Neural cell (in vitro differentiated cells): ENCODE measurements at regions not wholly inside any gene's neighbourhood (a gene's known extent, or its start where the extent isn't known, plus 50 kb on each side); places are given as distances from the start of the nearest gene placed in this dataset.
"Not testable (repeated sequence)": the region's sequence is repeated elsewhere in the genome, so short reads cannot be mapped to it uniquely, and the experiment has no call there.

Experiments used
- H2AFZ ChIP-seq: fragments of 200-600, 300-800 bp; sonication (generic), shearing (Covaris generic); 2 replicates; pipeline ENCODE4 v1.6.0; 2014; ENCODE audit warnings: low read depth, mild to moderate bottlenecking, antibody characterized with exemption, low read length, moderate library complexity
- H3F3A ChIP-seq: fragments of 200-600 bp; shearing (Covaris generic); 2 replicates; pipeline ENCODE4 v1.6.1; 2016; ENCODE audit warnings: mild to moderate bottlenecking, moderate library complexity, mixed read lengths, antibody characterized with exemption, low read length; ENCODE audit not compliant: insufficient read depth, poor library complexity, severe bottlenecking
- H3K27ac ChIP-seq: fragments of 200-600, 300-800 bp; sonication (generic), shearing (Covaris generic); 2 replicates; pipeline ENCODE4 v1.5.1; 2014; ENCODE audit warnings: mild to moderate bottlenecking, low read length, moderate library complexity
- H3K27me3 ChIP-seq: fragments of 300-800, 200-600 bp; sonication (generic), shearing (Covaris generic); 2 replicates; pipeline ENCODE4 v1.6.0; 2014; ENCODE audit warnings: mild to moderate bottlenecking, low read depth, low read length, moderate library complexity; ENCODE audit not compliant: insufficient read depth
- H3K36me3 ChIP-seq: fragments of 300-800, 200-600 bp; sonication (generic), shearing (Covaris generic); 2 replicates; pipeline ENCODE4 v1.5.1; 2014; ENCODE audit warnings: mild to moderate bottlenecking, antibody characterized with exemption, low read length, moderate library complexity; ENCODE audit not compliant: insufficient read depth
- H3K4me2 ChIP-seq: fragments of 300-800, 200-600 bp; sonication (generic), shearing (Covaris generic); 2 replicates; pipeline ENCODE4 v1.6.0; 2014; ENCODE audit warnings: mild to moderate bottlenecking, low read length
- H3K4me3 ChIP-seq: fragments of 300-800, 200-600 bp; sonication (generic), shearing (Covaris generic); 2 replicates; pipeline ENCODE4 v1.5.1; 2014; ENCODE audit warnings: mild to moderate bottlenecking, low read length, moderate library complexity
- H3K79me2 ChIP-seq: fragments of 200-600 bp; shearing (Covaris generic); replicated peaks from 2 replicates; pipeline ENCODE4 v1.6.0; 2014; ENCODE audit warnings: mild to moderate bottlenecking, low read length, moderate library complexity; ENCODE audit not compliant: insufficient read depth
- H3K9ac ChIP-seq: fragments of 300-800, 200-600 bp; sonication (generic), shearing (Covaris generic); 2 replicates; pipeline ENCODE4 v1.6.1; 2016; ENCODE audit warnings: mild to moderate bottlenecking, low read length, mixed read lengths
- H3K9me2 ChIP-seq: fragments of 200-600 bp; shearing (Covaris generic); 2 replicates; pipeline ENCODE4 v1.6.1; 2016; ENCODE audit warnings: mild to moderate bottlenecking, low read length, mixed read lengths; ENCODE audit not compliant: insufficient read depth
- H3K9me3 ChIP-seq: fragments of 200-600, 300-800 bp; sonication (generic), shearing (Covaris generic); 2 replicates; pipeline ENCODE4 v1.6.1; 2016; ENCODE audit warnings: mild to moderate bottlenecking, mixed run types, low read length, moderate library complexity, mixed read lengths
- H4K20me1 ChIP-seq: fragments of 200-600 bp; shearing (Covaris generic); 2 replicates; pipeline ENCODE4 v1.6.1; 2016; ENCODE audit warnings: mild to moderate bottlenecking, mixed run types; ENCODE audit not compliant: insufficient read depth
- EP300 ChIP-seq: fragments of 450-650 bp; conservative IDR thresholded peaks from 2 replicates; pipeline ENCODE4 v1.6.1; 2014; ENCODE audit warnings: antibody characterized with exemption, mild to moderate bottlenecking, moderate library complexity; ENCODE audit not compliant: poor library complexity, severe bottlenecking
- EZH2 ChIP-seq: fragments of 200-600, 300-800 bp; shearing (Covaris generic), sonication (generic); IDR thresholded peaks from 2 replicates; pipeline ENCODE4 v1.6.1; 2014; ENCODE audit warnings: antibody characterized with exemption, low read length, borderline replicate concordance, mild to moderate bottlenecking; ENCODE audit not compliant: insufficient read depth, poor library complexity, severe bottlenecking
- MXI1 ChIP-seq: fragments of 450-650 bp; conservative IDR thresholded peaks from 2 replicates; pipeline ENCODE4 v1.6.1; 2014; ENCODE audit warnings: antibody characterized with exemption, mild to moderate bottlenecking; ENCODE audit not compliant: poor library complexity, severe bottlenecking
- POLR2AphosphoS5 ChIP-seq: IDR thresholded peaks from 2 replicates; pipeline ENCODE4 v1.6.1; 2012
- RAD21 ChIP-seq: fragments of 450-650 bp; conservative IDR thresholded peaks from 2 replicates; pipeline ENCODE4 v1.6.1; 2014; ENCODE audit warnings: antibody characterized with exemption, mild to moderate bottlenecking, moderate library complexity
- SMC3 ChIP-seq: fragments of 450-650 bp; conservative IDR thresholded peaks from 2 replicates; pipeline ENCODE4 v1.6.1; 2014; ENCODE audit warnings: antibody characterized with exemption, mild to moderate bottlenecking, moderate library complexity; ENCODE audit not compliant: poor library complexity
- TAF1 ChIP-seq: IDR thresholded peaks from 2 replicates; pipeline ENCODE4 v1.6.1; 2012; ENCODE audit warnings: low read depth
- TF ChIP-seq, protein P1 (sequence below): fragments of 450-650 bp; IDR thresholded peaks from 2 replicates; pipeline ENCODE4 v1.5.1; 2014; ENCODE audit warnings: antibody characterized with exemption, mild to moderate bottlenecking, moderate library complexity; ENCODE audit not compliant: poor library complexity, severe bottlenecking
- TF ChIP-seq, protein P2 (sequence below): IDR thresholded peaks from 2 replicates; pipeline ENCODE4 v1.6.1; 2012; ENCODE audit warnings: borderline replicate concordance

DNA sequence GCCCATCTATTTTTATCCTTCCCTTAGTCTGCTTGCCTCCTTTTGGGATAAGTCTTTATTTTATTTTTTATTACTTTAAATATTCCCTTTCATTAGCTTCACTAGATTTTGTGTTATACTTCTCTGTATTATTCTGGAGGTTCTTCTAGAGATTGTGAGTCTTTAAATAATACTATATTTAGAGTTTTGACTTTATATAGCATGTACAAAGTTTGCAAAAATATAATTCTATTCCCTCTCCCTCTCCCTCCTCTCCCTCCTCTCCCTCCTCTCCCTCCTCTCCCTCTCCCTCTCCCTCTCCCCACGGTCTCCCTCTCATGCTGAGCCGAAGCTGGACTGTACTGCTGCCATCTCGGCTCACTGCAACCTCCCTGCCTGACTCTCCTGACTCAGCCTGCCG is 298.5 kb upstream of the DYNLRB2 start:
- H3K9ac ChIP-seq, H3K4me2 ChIP-seq, H3K9me3 ChIP-seq, H3K36me3 ChIP-seq, H3K4me3 ChIP-seq, H3F3A ChIP-seq, H3K9me2 ChIP-seq, H3K79me2 ChIP-seq, H4K20me1 ChIP-seq, H2AFZ ChIP-seq, H3K27ac ChIP-seq, H3K27me3 ChIP-seq: not testable (repeated sequence)

DNA sequence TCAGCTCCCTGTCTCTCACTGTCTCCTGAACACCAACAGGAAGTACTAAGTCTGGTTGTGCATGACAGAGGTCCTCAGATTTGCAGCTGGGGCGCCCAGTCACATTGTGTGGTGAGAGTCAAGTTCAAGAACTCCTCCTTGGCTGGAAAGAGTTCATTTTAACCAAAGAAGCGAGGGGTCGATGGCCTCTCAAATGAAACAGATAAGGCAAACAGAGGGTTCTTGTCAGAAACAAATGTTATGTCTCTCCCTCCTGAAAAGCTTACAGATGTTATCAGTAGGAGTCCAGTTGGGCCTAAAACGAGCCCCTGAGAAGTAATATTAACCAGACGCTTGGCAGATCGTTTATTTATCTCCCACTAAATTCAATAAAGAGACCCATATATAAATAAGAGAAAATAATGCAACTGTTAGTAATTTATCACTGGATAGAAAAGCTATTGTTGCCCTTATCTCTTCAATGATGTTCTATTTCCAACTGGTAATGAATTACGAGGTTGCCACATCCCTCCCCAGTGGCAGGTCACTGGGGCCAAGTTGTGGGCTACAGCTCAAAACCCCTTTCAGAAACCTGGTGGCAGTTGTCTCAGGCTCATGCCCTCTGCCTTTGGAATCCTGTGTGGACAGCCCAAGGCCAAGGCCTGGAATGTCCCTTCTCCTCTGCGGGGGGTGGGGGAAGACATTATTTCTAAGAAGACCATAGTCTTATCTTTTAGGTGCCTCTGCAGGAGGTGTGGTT is 307.5 kb upstream of the DYNLRB2 start:
- H3K79me2 ChIP-seq: no peaks in the 10 kb centered on the region
- H3K9me2 ChIP-seq: no peaks in the 10 kb centered on the region
- H3F3A ChIP-seq: no peaks in the 10 kb centered on the region
- H4K20me1 ChIP-seq: no peaks in the 10 kb centered on the region
- no peaks in the 10 kb centered on the region for H3K27me3 ChIP-seq
- no peak overlapping the region for H3K9ac ChIP-seq
- H3K36me3 ChIP-seq: no peaks in the 10 kb centered on the region
- no peak overlapping the region for H2AFZ ChIP-seq
- no peak overlapping the region for H3K4me2 ChIP-seq
- H3K4me3 ChIP-seq: no peak overlapping the region
- no peak for TF ChIP-seq MXI1
- no peak for TF ChIP-seq RAD21
- TF ChIP-seq EP300: no peak
- TF ChIP-seq, protein P1, sequence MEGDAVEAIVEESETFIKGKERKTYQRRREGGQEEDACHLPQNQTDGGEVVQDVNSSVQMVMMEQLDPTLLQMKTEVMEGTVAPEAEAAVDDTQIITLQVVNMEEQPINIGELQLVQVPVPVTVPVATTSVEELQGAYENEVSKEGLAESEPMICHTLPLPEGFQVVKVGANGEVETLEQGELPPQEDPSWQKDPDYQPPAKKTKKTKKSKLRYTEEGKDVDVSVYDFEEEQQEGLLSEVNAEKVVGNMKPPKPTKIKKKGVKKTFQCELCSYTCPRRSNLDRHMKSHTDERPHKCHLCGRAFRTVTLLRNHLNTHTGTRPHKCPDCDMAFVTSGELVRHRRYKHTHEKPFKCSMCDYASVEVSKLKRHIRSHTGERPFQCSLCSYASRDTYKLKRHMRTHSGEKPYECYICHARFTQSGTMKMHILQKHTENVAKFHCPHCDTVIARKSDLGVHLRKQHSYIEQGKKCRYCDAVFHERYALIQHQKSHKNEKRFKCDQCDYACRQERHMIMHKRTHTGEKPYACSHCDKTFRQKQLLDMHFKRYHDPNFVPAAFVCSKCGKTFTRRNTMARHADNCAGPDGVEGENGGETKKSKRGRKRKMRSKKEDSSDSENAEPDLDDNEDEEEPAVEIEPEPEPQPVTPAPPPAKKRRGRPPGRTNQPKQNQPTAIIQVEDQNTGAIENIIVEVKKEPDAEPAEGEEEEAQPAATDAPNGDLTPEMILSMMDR: no peak
- no peak for TF ChIP-seq EZH2
- no peaks in the 10 kb centered on the region for H3K9me3 ChIP-seq
- no peak overlapping the region for H3K27ac ChIP-seq

DNA sequence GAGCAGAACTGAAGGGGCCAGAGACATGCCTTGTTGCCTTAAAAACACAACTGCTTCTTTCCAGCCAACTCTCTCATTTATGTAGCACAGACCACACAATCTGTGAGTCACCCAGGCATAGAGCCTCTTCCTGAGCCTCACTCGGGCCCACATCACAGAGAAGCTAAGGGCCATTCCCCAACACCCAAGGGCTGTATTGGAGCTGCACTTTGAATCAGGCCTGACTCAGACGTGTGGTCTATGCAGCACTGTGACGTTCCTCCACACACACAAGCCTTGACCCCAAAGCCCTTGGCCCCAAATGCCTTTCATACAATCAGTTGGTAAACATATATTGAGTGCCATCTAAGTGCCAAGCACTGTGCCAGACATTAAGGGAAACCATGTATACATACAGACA is 308.9 kb upstream of the DYNLRB2 start:
- Histone ChIP-seq H3K4me3 (no peak overlapping the region), H3K9ac (no peak overlapping the region), H3K9me3 (no peaks in the 10 kb centered on the region), H3K4me2 (no peak overlapping the region), H2AFZ (no peak overlapping the region), H3F3A (no peaks in the 10 kb centered on the region), H3K27ac (no peak overlapping the region), H3K36me3 (no peaks in the 10 kb centered on the region), H3K27me3 (no peaks in the 10 kb centered on the region), H3K79me2 (no peaks in the 10 kb centered on the region), H3K9me2 (no peaks in the 10 kb centered on the region), H4K20me1 (no peaks in the 10 kb centered on the region)
- no peak for TF ChIP-seq TAF1
- TF ChIP-seq, protein P2, sequence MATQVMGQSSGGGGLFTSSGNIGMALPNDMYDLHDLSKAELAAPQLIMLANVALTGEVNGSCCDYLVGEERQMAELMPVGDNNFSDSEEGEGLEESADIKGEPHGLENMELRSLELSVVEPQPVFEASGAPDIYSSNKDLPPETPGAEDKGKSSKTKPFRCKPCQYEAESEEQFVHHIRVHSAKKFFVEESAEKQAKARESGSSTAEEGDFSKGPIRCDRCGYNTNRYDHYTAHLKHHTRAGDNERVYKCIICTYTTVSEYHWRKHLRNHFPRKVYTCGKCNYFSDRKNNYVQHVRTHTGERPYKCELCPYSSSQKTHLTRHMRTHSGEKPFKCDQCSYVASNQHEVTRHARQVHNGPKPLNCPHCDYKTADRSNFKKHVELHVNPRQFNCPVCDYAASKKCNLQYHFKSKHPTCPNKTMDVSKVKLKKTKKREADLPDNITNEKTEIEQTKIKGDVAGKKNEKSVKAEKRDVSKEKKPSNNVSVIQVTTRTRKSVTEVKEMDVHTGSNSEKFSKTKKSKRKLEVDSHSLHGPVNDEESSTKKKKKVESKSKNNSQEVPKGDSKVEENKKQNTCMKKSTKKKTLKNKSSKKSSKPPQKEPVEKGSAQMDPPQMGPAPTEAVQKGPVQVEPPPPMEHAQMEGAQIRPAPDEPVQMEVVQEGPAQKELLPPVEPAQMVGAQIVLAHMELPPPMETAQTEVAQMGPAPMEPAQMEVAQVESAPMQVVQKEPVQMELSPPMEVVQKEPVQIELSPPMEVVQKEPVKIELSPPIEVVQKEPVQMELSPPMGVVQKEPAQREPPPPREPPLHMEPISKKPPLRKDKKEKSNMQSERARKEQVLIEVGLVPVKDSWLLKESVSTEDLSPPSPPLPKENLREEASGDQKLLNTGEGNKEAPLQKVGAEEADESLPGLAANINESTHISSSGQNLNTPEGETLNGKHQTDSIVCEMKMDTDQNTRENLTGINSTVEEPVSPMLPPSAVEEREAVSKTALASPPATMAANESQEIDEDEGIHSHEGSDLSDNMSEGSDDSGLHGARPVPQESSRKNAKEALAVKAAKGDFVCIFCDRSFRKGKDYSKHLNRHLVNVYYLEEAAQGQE: no peak
- no peak for TF ChIP-seq SMC3
- TF ChIP-seq, protein P1: no peak
- TF ChIP-seq EP300: no peak
- TF ChIP-seq MXI1: no peak
- no peak for TF ChIP-seq POLR2AphosphoS5
